Chondrocyte (in vitro differentiated cells): ENCODE measurements at regions not wholly inside any gene's neighbourhood (a gene's known extent, or its start where the extent isn't known, plus 50 kb on each side); places are given as distances from the start of the nearest gene placed in this dataset.

Experiments
- DNase-seq: peaks from one replicate; pipeline ENCODE4 v3.0.0; 2021; ENCODE audit warnings: mixed read lengths, low spot score
- H3K27ac Mint-ChIP-seq: one replicate; pipeline ENCODE4 v1.8.0; 2021; ENCODE audit warnings: mild to moderate bottlenecking, moderate library complexity, mixed read lengths; ENCODE audit not compliant: unreplicated experiment
- H3K27me3 Mint-ChIP-seq: 2 replicates; pipeline ENCODE4 v1.8.0; 2021; ENCODE audit warnings: low read depth, mixed read lengths
- H3K36me3 Mint-ChIP-seq: 2 replicates; pipeline ENCODE4 v1.8.0; 2021; ENCODE audit warnings: low read depth, mixed read lengths
- H3K4me1 Mint-ChIP-seq: 2 replicates; pipeline ENCODE4 v1.8.0; 2021; ENCODE audit warnings: low read depth, mild to moderate bottlenecking, mixed read lengths
- H3K4me3 Mint-ChIP-seq: one replicate; pipeline ENCODE4 v1.8.0; 2021; ENCODE audit warnings: mild to moderate bottlenecking, moderate library complexity, mixed read lengths; ENCODE audit not compliant: unreplicated experiment
- H3K9me3 Mint-ChIP-seq: 2 replicates; pipeline ENCODE4 v1.8.0; 2021; ENCODE audit warnings: low read depth, mixed read lengths
- CTCF ChIP-seq: fragments of 200-600 bp; sonication (generic); IDR thresholded peaks from 2 replicates; pipeline ENCODE4 v1.5.0; 2021; ENCODE audit warnings: antibody characterized with exemption, mild to moderate bottlenecking, moderate library complexity

DNA sequence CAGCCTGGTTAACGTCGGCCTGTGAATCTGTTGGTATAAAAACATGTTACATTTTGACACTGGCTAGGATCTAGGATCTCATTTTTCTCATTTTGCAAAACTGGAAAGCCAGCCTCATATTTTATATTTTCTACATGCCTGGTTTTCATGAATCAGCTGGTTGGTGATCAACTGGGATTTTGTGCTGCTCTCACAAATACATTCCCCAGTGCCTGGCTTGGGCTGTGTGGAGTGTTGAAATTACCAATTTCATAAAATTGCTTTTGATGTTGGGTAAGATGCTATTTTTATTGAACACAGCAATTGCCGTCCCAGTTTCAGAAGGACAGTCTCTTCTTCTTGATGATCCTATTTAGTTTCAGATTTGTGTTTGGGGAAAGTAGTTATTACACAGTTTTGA lies 604.3 kb downstream of the TAFA4 start:
- Mint-ChIP-seq H3K4me3 (no peak overlapping the region), H3K27me3 (no peaks in the 10 kb centered on the region), H3K4me1 (no peaks in the 10 kb centered on the region), H3K36me3 (no peaks in the 10 kb centered on the region), H3K9me3 (peaks cover 3% of the 10 kb centered on the region), H3K27ac (no peak overlapping the region)
- DNase-seq: no peak
- TF ChIP-seq CTCF: no peak

- no peaks in the 10 kb centered on the region for H3K4me1 Mint-ChIP-seq
- H3K4me3 Mint-ChIP-seq: no peak overlapping the region
- peaks cover 2% of the 10 kb centered on the region for H3K27me3 Mint-ChIP-seq
- no peak overlapping the region for H3K27ac Mint-ChIP-seq
- no peaks in the 10 kb centered on the region for H3K36me3 Mint-ChIP-seq
- no peak for TF ChIP-seq CTCF
- peaks cover 12% of the 10 kb centered on the region for H3K9me3 Mint-ChIP-seq
- no peak for DNase-seq
These were observed 616.4 kb downstream of the TAFA4 start for GRCh38 chr3:68315964-68316363.

GRCh38 chr3:68315546-68315945 lies 616.8 kb downstream of the TAFA4 start:
- Mint-ChIP-seq H3K4me3 (no peak overlapping the region), H3K27ac (no peak overlapping the region), H3K9me3 (peaks cover 12% of the 10 kb centered on the region), H3K36me3 (no peaks in the 10 kb centered on the region), H3K27me3 (peaks cover 2% of the 10 kb centered on the region), H3K4me1 (no peaks in the 10 kb centered on the region)
- no peak for TF ChIP-seq CTCF
- no peak for DNase-seq

DNA sequence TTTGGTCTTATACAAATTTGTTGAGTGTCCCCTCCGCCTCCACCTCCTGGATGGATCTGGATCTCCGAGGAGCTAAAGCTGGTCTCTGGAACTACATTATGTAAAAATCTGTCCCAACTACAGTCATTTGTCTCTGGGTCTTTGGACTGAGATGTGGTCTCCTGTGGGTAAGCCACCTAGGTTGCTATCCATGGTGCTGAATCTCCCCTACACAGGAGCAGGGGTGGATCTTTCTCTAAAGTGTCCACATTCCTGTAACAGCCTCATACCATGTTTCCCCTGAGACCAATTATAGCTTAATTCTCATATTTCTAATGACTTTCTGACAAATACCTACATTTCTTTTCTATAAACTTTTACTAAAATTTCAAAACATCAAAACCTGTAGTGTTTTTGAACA lies 625.8 kb downstream of the TAFA4 start:
- H3K27me3 Mint-ChIP-seq: no peaks in the 10 kb centered on the region
- no peak for DNase-seq
- no peak for TF ChIP-seq CTCF
- H3K4me1 Mint-ChIP-seq: no peaks in the 10 kb centered on the region
- no peak overlapping the region for H3K4me3 Mint-ChIP-seq
- H3K36me3 Mint-ChIP-seq: no peaks in the 10 kb centered on the region
- H3K9me3 Mint-ChIP-seq: no peaks in the 10 kb centered on the region
- H3K27ac Mint-ChIP-seq: no peak overlapping the region

DNA sequence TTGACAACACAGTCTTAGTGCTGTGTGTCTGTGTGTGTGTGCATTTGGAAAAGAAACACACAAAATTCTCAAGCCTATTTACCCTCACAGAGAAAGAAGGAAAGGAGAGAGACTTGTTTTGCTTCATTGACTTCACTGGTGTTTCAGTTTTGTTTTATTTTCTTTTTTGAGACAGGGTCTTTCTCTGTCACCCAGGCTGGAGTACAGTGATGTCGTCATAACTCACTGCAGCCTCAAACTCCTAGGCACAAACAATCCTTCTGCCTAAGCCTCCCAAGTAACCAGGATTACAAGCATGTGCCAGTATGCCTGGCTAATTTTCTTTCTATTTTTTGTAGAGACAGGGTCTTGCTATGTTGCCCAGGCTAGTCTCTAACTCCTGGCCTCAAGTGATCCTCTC lies 636.9 kb downstream of the TAFA4 start:
- Mint-ChIP-seq H3K27me3 (no peaks in the 10 kb centered on the region), H3K27ac (no peak overlapping the region), H3K9me3 (peaks cover 4% of the 10 kb centered on the region), H3K4me3 (no peak overlapping the region), H3K4me1 (no peaks in the 10 kb centered on the region), H3K36me3 (no peaks in the 10 kb centered on the region)
- no peak for DNase-seq
- TF ChIP-seq CTCF: no peak
